ENCODE measurements at regions not wholly inside any gene's neighbourhood (a gene's known extent, or its start where the extent isn't known, plus 50 kb on each side); places are given as distances from the start of the nearest gene placed in this dataset.

DNA sequence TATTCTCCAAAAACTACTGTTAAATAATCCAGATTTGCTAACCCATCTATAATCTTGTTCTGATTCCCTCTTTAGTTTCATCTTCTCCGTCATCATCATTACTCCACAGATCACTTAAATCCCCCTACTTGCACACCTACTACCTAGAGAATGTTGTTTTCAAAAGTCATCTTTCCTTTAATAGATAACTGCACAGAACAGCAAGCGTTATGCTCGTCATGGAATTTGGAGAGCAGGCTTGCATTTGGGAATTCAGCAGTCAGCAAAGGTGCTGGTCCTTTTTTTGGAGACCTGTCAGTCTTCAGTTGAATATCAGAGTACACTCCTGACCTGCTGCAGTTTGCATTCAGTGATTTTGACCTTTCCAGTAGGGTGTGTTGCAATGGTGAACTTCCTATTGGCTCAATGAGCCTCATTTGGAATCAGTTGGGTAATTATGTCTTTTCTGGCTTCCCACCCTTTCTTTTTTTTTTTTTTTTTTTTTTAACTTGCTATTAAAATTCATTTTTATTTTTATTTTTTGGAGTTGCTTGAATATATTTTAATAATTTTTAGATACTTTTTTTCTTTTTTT is 110.6 kb downstream of the HNRNPLL start:
- TF ChIP-seq, protein P1, sequence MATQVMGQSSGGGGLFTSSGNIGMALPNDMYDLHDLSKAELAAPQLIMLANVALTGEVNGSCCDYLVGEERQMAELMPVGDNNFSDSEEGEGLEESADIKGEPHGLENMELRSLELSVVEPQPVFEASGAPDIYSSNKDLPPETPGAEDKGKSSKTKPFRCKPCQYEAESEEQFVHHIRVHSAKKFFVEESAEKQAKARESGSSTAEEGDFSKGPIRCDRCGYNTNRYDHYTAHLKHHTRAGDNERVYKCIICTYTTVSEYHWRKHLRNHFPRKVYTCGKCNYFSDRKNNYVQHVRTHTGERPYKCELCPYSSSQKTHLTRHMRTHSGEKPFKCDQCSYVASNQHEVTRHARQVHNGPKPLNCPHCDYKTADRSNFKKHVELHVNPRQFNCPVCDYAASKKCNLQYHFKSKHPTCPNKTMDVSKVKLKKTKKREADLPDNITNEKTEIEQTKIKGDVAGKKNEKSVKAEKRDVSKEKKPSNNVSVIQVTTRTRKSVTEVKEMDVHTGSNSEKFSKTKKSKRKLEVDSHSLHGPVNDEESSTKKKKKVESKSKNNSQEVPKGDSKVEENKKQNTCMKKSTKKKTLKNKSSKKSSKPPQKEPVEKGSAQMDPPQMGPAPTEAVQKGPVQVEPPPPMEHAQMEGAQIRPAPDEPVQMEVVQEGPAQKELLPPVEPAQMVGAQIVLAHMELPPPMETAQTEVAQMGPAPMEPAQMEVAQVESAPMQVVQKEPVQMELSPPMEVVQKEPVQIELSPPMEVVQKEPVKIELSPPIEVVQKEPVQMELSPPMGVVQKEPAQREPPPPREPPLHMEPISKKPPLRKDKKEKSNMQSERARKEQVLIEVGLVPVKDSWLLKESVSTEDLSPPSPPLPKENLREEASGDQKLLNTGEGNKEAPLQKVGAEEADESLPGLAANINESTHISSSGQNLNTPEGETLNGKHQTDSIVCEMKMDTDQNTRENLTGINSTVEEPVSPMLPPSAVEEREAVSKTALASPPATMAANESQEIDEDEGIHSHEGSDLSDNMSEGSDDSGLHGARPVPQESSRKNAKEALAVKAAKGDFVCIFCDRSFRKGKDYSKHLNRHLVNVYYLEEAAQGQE (IDR thresholded peaks at IDR 0.05; ENCODE audit: insufficient replicate concordance, low read depth) = no peak
- TF ChIP-seq, protein P2, sequence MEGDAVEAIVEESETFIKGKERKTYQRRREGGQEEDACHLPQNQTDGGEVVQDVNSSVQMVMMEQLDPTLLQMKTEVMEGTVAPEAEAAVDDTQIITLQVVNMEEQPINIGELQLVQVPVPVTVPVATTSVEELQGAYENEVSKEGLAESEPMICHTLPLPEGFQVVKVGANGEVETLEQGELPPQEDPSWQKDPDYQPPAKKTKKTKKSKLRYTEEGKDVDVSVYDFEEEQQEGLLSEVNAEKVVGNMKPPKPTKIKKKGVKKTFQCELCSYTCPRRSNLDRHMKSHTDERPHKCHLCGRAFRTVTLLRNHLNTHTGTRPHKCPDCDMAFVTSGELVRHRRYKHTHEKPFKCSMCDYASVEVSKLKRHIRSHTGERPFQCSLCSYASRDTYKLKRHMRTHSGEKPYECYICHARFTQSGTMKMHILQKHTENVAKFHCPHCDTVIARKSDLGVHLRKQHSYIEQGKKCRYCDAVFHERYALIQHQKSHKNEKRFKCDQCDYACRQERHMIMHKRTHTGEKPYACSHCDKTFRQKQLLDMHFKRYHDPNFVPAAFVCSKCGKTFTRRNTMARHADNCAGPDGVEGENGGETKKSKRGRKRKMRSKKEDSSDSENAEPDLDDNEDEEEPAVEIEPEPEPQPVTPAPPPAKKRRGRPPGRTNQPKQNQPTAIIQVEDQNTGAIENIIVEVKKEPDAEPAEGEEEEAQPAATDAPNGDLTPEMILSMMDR (IDR thresholded peaks at IDR 0.05; ENCODE audit: insufficient read depth, low read length) = no peak
- no peak for TF ChIP-seq POLR2AphosphoS5 (IDR thresholded peaks at IDR 0.05; ENCODE audit: low read depth)
